NB4 (cell line): ENCODE measurements at regions not wholly inside any gene's neighbourhood (a gene's known extent, or its start where the extent isn't known, plus 50 kb on each side); places are given as distances from the start of the nearest gene placed in this dataset.
A peak's percentile ranks its signal among the peaks of the same experiment; 100 is the strongest.
"Not testable (repeated sequence)": the region's sequence is repeated elsewhere in the genome, so short reads cannot be mapped to it uniquely, and the experiment has no call there.

Experiments used
- DNase-seq: peaks from one replicate; pipeline ENCODE4 v3.0.0; 2010; ENCODE audit warnings: low read depth
- H3K4me3 ChIP-seq: one replicate; pipeline ENCODE4 v1.5.1; 2011; ENCODE audit warnings: mild to moderate bottlenecking, low read depth, low read length, moderate library complexity
- CTCF ChIP-seq: IDR thresholded peaks from one replicate; pipeline ENCODE4 v1.5.1; 2012; ENCODE audit warnings: low read depth, low read length
- MYC ChIP-seq: IDR thresholded peaks from 2 replicates; pipeline ENCODE4 v1.6.1; 2011; ENCODE audit warnings: low read depth, low read length
- POLR2A ChIP-seq: IDR thresholded peaks from 2 replicates; pipeline ENCODE4 v1.6.1; 2011; ENCODE audit warnings: mild to moderate bottlenecking; ENCODE audit not compliant: insufficient read length; ENCODE audit errors: extremely low read depth
- TF ChIP-seq, protein P1 (sequence below): IDR thresholded peaks from 2 replicates; pipeline ENCODE4 v1.6.1; 2011; ENCODE audit warnings: low read depth, low read length

- no peak overlapping the region for H3K4me3 ChIP-seq
- no peak for TF ChIP-seq MYC
- TF ChIP-seq CTCF = no peak
- no peak for DNase-seq
These were observed 58.0 kb upstream of the FBXO11 start for GRCh38 chr2:47964277-47964676.

- peak; percentile 10 for DNase-seq
- no peak overlapping the region for H3K4me3 ChIP-seq
- TF ChIP-seq MYC (no peak), POLR2A (no peak), CTCF (no peak)
- TF ChIP-seq, protein P1, sequence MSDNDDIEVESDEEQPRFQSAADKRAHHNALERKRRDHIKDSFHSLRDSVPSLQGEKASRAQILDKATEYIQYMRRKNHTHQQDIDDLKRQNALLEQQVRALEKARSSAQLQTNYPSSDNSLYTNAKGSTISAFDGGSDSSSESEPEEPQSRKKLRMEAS = no peak
These were observed 58.6 kb upstream of the FBXO11 start for GRCh38 chr2:47964722-47965434.

GRCh38 chr2:47976728-47977127 lies 70.4 kb upstream of the FBXO11 start:
- H3K4me3 ChIP-seq, DNase-seq: not testable (repeated sequence)

DNA sequence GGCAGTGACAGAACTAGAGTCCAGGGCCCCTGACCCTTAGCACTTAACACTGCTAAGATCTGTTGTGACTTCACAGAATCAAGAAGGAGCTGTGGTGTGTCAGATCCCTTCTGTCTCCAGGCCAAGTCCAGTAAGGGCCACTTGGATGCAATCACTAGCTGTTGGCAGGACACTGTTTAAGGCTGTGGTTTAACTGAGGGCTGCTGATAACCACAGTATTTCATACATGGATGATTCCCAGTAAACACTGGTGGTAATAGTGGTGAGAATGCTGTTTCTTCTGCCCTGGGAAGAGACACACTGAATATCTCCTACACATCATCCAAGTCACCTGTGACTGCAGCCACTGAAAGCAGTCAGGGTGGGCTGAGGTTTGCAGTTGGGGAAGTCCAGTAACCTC lies 77.7 kb upstream of the FBXO11 start:
- no peak for DNase-seq
- TF ChIP-seq POLR2A = no peak

DNA sequence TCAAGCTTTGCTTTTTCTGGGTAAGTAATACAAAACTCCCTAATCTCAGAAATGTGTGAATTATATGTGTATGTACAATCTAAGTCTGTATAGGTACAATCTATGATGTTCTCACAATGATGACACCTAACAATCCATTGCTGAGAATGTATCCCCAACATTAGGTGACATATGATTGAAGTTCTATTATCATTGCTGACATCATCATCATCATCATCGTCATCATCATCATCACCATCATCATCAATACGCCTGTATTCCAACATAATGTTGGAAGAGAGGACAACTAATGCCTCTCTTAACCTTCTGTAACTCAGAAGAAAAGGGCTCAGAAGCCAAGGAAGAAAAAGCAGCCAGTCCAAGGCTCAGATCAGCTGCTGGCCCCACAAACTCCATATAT lies 84.2 kb upstream of the FBXO11 start:
- TF ChIP-seq, protein P1 = no peak
- no peak for TF ChIP-seq MYC
- TF ChIP-seq CTCF = no peak
- TF ChIP-seq POLR2A = no peak
- no peak for DNase-seq
- no peak overlapping the region for H3K4me3 ChIP-seq

More for the DNA sequence above, 77.7 kb upstream of the FBXO11 start:
- H3K4me3 ChIP-seq = no peak overlapping the region

GRCh38 chr2:47992671-47993070 lies 86.4 kb upstream of the FBXO11 start:
- DNase-seq = no peak
- no peak for TF ChIP-seq CTCF
- TF ChIP-seq, protein P1 = no peak
- TF ChIP-seq POLR2A = no peak
- TF ChIP-seq MYC = no peak
- H3K4me3 ChIP-seq = no peak overlapping the region

- TF ChIP-seq, protein P1 = no peak
- TF ChIP-seq POLR2A (no peak), CTCF (no peak), MYC (no peak)
- no peak for DNase-seq
- no peak overlapping the region for H3K4me3 ChIP-seq
These were observed 90.5 kb upstream of the FBXO11 start for GRCh38 chr2:47996808-47997207.
